Stomach (tissue), 4 donors: ENCODE measurements at regions not wholly inside any gene's neighbourhood (a gene's known extent, or its start where the extent isn't known, plus 50 kb on each side); places are given as distances from the start of the nearest gene placed in this dataset.

ENCODE experiments used
- EP300 ChIP-seq: sonication (generic); formaldehyde crosslinking; IDR thresholded peaks from one replicate; pipeline ENCODE4 v1.6.1; 2017; ENCODE audit warnings: antibody characterized with exemption
- POLR2A ChIP-seq, 4 donors: fragments of 450-650 bp; IDR thresholded peaks; one replicate each; pipeline ENCODE4 v1.6.1; 2016; ENCODE audit warnings: antibody characterized with exemption in 4 of 4, control low read depth in 2 of 4, mild to moderate bottlenecking in 1 of 4, moderate library complexity in 1 of 4
- POLR2AphosphoS5 ChIP-seq, 3 donors: sonication (generic); formaldehyde crosslinking; IDR thresholded peaks; one replicate each; pipeline ENCODE4 v1.6.1; 2016; ENCODE audit warnings: antibody characterized with exemption in 3 of 3
- TF ChIP-seq, protein P1 (sequence below), 7 experiments: fragments of 450-650 bp in 4 of 7; fragments of 200-600 bp in 3 of 7; sonication (generic) in 3 of 7; IDR thresholded peaks; one replicate each; pipeline ENCODE4 v1.5.1; 2016 to 2019; ENCODE audit warnings: antibody characterized with exemption in 7 of 7, control low read depth in 2 of 7, mild to moderate bottlenecking in 1 of 7

DNA sequence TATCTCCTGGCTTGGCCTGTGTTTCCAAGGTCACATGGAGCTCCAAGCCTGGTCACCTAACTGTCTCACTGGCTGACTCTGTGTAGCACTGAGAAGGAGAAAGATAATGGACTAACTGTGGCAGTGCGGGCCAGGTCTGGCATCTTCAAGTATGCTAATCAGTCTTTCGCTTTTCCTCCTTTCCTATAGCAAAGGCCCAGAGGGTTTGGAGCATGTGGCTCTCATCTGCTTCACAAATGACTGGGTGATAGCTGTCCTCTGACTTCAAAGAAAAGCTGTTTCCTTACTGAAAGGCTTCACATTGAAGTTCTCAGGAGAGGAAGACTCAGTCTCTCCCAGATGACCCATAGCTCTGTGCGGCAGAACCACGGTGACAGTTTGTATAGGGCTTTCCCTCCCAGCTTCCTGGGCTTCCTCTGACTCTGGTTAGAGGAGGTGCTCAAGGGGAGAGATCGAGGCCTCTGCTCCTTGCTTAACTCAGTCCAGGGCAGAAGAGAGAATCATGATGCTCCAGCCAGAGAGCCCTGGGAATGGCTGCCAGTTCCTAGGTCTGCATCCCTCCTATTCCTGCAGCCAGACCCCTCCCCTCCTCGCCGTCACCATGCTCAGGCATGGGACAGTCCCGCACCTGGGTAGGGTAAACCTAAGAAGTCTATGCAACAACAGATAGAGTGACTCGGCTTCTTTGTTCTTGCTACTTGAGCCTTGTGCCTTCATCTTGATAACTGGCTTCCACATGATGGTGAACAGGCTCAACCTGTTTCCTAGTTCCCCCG is 72.3 kb downstream of the CCDC71L start:
- TF ChIP-seq, protein P1, sequence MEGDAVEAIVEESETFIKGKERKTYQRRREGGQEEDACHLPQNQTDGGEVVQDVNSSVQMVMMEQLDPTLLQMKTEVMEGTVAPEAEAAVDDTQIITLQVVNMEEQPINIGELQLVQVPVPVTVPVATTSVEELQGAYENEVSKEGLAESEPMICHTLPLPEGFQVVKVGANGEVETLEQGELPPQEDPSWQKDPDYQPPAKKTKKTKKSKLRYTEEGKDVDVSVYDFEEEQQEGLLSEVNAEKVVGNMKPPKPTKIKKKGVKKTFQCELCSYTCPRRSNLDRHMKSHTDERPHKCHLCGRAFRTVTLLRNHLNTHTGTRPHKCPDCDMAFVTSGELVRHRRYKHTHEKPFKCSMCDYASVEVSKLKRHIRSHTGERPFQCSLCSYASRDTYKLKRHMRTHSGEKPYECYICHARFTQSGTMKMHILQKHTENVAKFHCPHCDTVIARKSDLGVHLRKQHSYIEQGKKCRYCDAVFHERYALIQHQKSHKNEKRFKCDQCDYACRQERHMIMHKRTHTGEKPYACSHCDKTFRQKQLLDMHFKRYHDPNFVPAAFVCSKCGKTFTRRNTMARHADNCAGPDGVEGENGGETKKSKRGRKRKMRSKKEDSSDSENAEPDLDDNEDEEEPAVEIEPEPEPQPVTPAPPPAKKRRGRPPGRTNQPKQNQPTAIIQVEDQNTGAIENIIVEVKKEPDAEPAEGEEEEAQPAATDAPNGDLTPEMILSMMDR (IDR thresholded peaks at IDR 0.05) = no peak
- TF ChIP-seq EP300 (no peak), POLR2A (IDR thresholded peaks at IDR 0.05) (no peak), POLR2AphosphoS5 (IDR thresholded peaks at IDR 0.05) (no peak)
